ENCODE measurements at regions not wholly inside any gene's neighbourhood (a gene's known extent, or its start where the extent isn't known, plus 50 kb on each side); places are given as distances from the start of the nearest gene placed in this dataset.
"Not testable (repeated sequence)": the region's sequence is repeated elsewhere in the genome, so short reads cannot be mapped to it uniquely, and the experiment has no call there.

DNA sequence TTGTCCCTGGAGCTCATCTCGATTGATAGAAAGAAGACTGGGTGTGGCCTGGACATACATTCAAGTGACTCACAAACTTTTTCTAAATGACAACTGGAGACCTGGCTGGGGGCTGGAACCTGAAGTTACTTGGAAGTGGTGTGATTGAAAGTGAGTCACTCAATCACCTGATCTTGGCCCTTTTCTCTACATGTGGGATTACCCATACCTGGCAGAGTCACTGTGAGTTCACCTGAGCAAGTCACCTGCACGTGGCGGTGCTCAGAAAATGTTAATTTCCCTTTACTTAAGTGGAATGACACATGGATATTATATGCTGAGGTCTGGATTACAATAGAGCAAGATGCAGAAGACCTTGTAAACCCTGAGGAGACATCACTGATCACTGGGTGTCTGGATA lies 140.2 kb downstream of the CDY2A start:
- not testable (repeated sequence) for H3K36me3 ChIP-seq (ENCODE audit: low read depth); H3K27me3 ChIP-seq (ENCODE audit: insufficient read depth, poor library complexity, severe bottlenecking); H3K4me3 ChIP-seq (ENCODE audit: severe bottlenecking); DNase-seq (ENCODE audit: low spot score); H3K4me1 ChIP-seq (ENCODE audit: insufficient read depth, poor library complexity, severe bottlenecking); H3K9me3 ChIP-seq (ENCODE audit: severe bottlenecking); H3K27ac ChIP-seq (ENCODE audit: poor library complexity, severe bottlenecking)
- ATAC-seq (ENCODE audit: low read depth) = peak; percentile 64; the same call in 2 of the 3 replicates

DNA sequence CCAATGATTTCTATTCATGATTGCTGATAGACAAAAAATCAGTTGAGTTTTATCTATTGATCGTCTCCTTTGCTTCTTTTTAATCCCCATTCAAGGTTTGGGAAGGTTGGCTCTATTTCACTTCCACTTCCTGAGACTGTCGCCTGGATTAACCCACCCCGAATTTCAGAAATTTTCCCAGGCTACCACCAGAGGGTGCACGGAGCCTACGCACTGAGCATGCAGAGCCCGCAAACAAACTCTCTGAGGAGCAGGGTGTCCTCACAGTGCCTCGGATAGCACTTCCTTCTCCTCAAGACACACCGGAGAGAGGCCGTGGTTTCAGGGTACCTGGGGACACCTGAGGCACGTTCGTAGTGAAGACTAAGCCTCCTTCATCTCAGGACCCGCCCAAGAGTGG lies 150.5 kb downstream of the CDY2A start:
- H3K4me3 ChIP-seq (ENCODE audit: severe bottlenecking); DNase-seq (ENCODE audit: low spot score); H3K36me3 ChIP-seq (ENCODE audit: low read depth); H3K27ac ChIP-seq (ENCODE audit: poor library complexity, severe bottlenecking); H3K4me1 ChIP-seq (ENCODE audit: insufficient read depth, poor library complexity, severe bottlenecking); H3K27me3 ChIP-seq (ENCODE audit: insufficient read depth, poor library complexity, severe bottlenecking); H3K9me3 ChIP-seq (ENCODE audit: severe bottlenecking): not testable (repeated sequence)
- ATAC-seq (ENCODE audit: low read depth) = peak; percentile 95

DNA sequence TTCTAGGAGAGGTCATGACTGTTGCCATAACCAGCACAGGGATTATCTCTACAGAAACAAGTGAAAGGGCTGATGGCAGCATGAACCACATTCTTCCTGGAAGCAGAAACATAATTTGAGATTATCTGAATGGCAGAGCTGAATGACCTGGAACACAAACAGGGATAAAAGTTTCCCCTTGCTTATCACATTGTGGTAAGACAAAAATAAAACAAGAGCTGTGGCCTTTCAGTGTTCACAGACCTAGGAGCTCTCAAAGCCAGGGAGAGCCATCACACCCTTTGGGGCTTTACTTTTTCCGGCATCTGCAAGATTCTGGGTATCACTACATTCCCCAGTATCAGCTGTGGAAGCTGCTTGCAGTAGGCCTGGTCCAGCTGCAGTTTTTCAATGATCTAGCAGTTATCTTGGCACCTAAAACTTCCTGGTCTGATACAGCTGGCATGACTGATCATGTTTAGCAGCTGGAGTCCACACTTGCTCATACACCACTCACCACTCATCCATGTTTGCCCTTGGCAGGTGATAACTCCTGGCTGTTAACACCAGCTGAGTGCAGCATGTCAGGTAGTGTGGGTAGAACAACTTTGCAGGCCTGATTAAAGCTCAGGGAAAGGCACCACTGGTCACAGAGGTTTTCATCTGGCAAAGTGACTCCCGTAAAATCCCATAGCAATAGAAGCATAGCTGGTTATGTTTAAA lies 163.5 kb downstream of the CDY2A start:
- H3K36me3 ChIP-seq (ENCODE audit: low read depth); H3K4me3 ChIP-seq (ENCODE audit: severe bottlenecking); H3K27ac ChIP-seq (ENCODE audit: poor library complexity, severe bottlenecking); H3K27me3 ChIP-seq (ENCODE audit: insufficient read depth, poor library complexity, severe bottlenecking); DNase-seq (ENCODE audit: low spot score); H3K4me1 ChIP-seq (ENCODE audit: insufficient read depth, poor library complexity, severe bottlenecking); H3K9me3 ChIP-seq (ENCODE audit: severe bottlenecking): not testable (repeated sequence)
- ATAC-seq (ENCODE audit: low read depth) = peak; percentile 99

DNA sequence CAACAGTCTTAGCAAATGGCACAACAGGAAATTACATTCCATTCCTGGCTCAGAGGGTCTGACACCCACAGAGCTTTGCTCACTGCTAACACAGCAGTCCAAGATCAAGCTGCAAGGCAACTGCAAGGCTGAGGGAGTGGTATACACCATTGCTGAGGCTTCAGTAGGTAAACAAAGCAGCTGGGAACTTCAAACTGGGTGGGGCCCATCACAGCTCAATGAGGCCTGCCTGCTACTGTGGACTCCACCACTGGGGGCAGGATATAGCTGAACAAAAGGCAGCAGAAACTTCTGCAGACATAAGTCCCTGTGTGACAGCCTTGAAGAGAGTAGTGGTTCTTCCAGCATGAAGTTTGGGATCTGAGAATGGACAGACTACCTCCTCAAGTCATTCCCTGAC lies 212.0 kb downstream of the CDY2A start:
- not testable (repeated sequence) for H3K36me3 ChIP-seq (ENCODE audit: low read depth); H3K27ac ChIP-seq (ENCODE audit: poor library complexity, severe bottlenecking); H3K4me3 ChIP-seq (ENCODE audit: severe bottlenecking); H3K27me3 ChIP-seq (ENCODE audit: insufficient read depth, poor library complexity, severe bottlenecking); H3K4me1 ChIP-seq (ENCODE audit: insufficient read depth, poor library complexity, severe bottlenecking); ATAC-seq (ENCODE audit: low read depth); DNase-seq (ENCODE audit: low spot score); H3K9me3 ChIP-seq (ENCODE audit: severe bottlenecking)

DNA sequence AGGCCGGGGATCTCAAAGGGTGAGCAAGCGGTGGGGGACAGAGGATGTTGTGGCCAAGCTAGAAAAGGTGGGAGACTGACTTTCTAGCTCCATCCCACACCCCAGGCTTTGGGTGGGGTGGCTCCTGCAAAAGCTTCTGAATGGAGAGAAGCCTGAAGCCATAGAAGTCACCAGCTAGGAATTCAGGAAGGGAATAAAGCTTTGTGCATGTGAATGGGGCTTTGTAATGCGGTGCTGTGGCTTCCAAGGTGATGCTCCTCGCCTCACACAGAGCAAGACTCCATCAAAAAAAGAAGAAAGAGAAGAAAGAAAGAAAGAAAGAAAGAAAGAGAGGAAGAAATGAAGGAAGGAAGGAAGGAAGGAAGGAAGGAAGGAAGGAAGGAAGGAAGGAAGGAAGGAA lies 237.0 kb downstream of the CDY2A start:
- not testable (repeated sequence) for H3K9me3 ChIP-seq (ENCODE audit: severe bottlenecking); H3K27ac ChIP-seq (ENCODE audit: poor library complexity, severe bottlenecking); H3K4me1 ChIP-seq (ENCODE audit: insufficient read depth, poor library complexity, severe bottlenecking); H3K4me3 ChIP-seq (ENCODE audit: severe bottlenecking); H3K27me3 ChIP-seq (ENCODE audit: insufficient read depth, poor library complexity, severe bottlenecking); H3K36me3 ChIP-seq (ENCODE audit: low read depth); DNase-seq (ENCODE audit: low spot score)
- ATAC-seq (ENCODE audit: low read depth) = 0 out of 3 replicates have a peak, but pooled peaks have one; percentile 21

DNA sequence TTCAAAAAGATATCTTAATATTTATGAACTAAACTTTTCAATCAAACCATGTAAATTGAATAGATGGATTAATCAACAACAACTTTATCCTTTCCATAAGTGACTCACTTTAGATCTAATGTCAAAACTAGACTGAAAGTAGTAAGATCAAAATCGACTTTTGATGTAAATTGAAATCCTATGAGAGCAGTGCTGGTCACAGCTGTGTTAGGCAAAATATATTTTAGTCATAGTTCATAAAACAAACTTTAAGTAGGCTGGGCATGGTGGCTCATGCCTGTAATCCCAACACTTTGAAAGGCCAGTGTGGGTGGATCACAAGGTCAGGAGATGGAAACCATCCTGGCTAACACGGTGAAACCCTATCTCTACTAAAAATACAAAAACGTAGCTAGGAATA lies 245.5 kb downstream of the CDY2A start:
- DNase-seq (ENCODE audit: low spot score); ATAC-seq (ENCODE audit: low read depth); H3K27ac ChIP-seq (ENCODE audit: poor library complexity, severe bottlenecking); H3K4me1 ChIP-seq (ENCODE audit: insufficient read depth, poor library complexity, severe bottlenecking); H3K27me3 ChIP-seq (ENCODE audit: insufficient read depth, poor library complexity, severe bottlenecking); H3K4me3 ChIP-seq (ENCODE audit: severe bottlenecking); H3K9me3 ChIP-seq (ENCODE audit: severe bottlenecking); H3K36me3 ChIP-seq (ENCODE audit: low read depth): not testable (repeated sequence)

DNA sequence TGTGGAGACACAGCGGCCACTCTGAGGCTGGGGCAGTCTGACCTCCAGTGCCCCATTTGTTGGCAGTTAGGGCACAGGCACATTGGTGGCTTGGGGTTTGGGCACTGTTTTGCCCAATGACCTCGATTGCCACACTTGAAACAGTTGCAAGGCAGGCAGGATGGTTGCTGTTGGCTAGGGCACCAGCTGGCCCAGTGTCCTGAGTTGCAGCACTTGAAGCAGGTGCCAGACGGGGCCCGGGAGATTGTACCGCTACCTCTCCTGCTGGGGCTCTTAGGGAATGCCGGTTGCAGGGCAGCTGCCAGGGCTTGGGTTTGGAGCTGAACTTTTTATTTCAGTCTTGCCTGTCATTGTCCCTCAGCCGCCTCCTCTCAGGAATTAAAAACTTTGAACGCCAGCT lies 252.2 kb upstream of the HSFY1 start:
- not testable (repeated sequence) for H3K36me3 ChIP-seq (ENCODE audit: low read depth); H3K27ac ChIP-seq (ENCODE audit: poor library complexity, severe bottlenecking); H3K9me3 ChIP-seq (ENCODE audit: severe bottlenecking); DNase-seq (ENCODE audit: low spot score); H3K4me3 ChIP-seq (ENCODE audit: severe bottlenecking); H3K27me3 ChIP-seq (ENCODE audit: insufficient read depth, poor library complexity, severe bottlenecking); ATAC-seq (ENCODE audit: low read depth); H3K4me1 ChIP-seq (ENCODE audit: insufficient read depth, poor library complexity, severe bottlenecking)

DNA sequence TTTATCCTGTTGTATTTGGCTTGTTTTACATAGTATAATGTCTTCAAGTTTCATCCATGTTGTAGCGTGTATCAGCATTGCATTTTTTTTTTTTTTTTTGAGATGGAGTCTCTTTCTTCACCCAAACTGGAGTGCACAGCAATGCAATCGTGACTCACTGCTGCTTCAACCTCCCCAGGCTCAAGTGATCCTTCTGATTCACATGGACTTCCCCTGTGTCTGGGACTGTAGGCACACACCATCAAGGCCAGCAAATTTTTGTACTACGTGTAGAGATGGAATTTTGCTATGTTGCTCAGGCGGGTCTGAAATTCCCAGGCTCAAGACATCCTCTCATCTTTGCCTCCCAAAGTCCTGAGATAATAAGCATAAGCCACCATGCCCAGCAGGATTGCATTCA lies 248.1 kb upstream of the HSFY1 start:
- not testable (repeated sequence) for H3K36me3 ChIP-seq (ENCODE audit: low read depth); H3K4me1 ChIP-seq (ENCODE audit: insufficient read depth, poor library complexity, severe bottlenecking); H3K27me3 ChIP-seq (ENCODE audit: insufficient read depth, poor library complexity, severe bottlenecking); DNase-seq (ENCODE audit: low spot score); H3K4me3 ChIP-seq (ENCODE audit: severe bottlenecking); H3K9me3 ChIP-seq (ENCODE audit: severe bottlenecking); H3K27ac ChIP-seq (ENCODE audit: poor library complexity, severe bottlenecking)
- peak; percentile 60; the same call in 1 of the 3 replicates for ATAC-seq (ENCODE audit: low read depth)

DNA sequence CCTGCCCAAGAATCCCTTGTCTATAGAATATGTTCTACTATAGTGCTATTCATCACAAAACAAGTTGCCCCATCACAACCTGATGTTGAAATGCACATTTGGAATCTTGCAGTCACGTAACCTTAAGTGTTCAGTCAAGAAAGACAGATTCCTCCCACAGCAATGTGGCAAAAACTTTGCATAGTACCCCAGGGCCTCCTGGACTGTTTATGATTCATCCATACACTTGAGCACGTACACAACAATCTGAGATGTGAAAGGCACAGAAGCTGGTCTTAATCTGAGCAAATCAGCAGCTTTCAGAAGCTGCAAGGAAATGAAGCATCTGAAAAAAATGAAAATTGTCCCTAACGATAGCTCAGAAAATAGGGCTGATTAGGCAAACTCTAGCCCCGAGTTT lies 240.2 kb upstream of the HSFY1 start:
- ATAC-seq (ENCODE audit: low read depth) = peak; percentile 49; the same call in 2 of the 3 replicates
- H3K36me3 ChIP-seq (ENCODE audit: low read depth); H3K9me3 ChIP-seq (ENCODE audit: severe bottlenecking); H3K27ac ChIP-seq (ENCODE audit: poor library complexity, severe bottlenecking); H3K4me3 ChIP-seq (ENCODE audit: severe bottlenecking); H3K27me3 ChIP-seq (ENCODE audit: insufficient read depth, poor library complexity, severe bottlenecking); H3K4me1 ChIP-seq (ENCODE audit: insufficient read depth, poor library complexity, severe bottlenecking); DNase-seq (ENCODE audit: low spot score): not testable (repeated sequence)

DNA sequence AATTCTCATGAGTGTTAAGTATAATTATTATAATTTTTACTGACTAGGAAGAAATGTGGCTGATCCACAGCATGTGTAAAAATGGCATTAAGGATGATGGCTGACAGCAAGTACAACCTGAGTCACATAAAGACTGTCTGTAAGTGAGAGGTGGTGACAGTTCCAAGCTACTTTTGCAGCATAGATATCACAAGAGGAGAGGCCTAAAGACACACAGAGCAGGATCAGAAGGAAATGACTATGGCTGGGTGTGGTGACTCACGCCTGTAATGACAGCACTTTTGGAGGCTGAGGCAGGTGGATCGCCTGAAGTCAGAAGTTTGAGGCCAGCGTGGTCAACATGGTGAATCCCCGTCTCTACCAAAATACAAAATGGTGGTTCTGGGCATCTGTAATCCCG lies 234.7 kb upstream of the HSFY1 start:
- not testable (repeated sequence) for H3K9me3 ChIP-seq (ENCODE audit: severe bottlenecking); H3K27ac ChIP-seq (ENCODE audit: poor library complexity, severe bottlenecking); DNase-seq (ENCODE audit: low spot score); H3K36me3 ChIP-seq (ENCODE audit: low read depth); H3K27me3 ChIP-seq (ENCODE audit: insufficient read depth, poor library complexity, severe bottlenecking); ATAC-seq (ENCODE audit: low read depth); H3K4me1 ChIP-seq (ENCODE audit: insufficient read depth, poor library complexity, severe bottlenecking); H3K4me3 ChIP-seq (ENCODE audit: severe bottlenecking)

DNA sequence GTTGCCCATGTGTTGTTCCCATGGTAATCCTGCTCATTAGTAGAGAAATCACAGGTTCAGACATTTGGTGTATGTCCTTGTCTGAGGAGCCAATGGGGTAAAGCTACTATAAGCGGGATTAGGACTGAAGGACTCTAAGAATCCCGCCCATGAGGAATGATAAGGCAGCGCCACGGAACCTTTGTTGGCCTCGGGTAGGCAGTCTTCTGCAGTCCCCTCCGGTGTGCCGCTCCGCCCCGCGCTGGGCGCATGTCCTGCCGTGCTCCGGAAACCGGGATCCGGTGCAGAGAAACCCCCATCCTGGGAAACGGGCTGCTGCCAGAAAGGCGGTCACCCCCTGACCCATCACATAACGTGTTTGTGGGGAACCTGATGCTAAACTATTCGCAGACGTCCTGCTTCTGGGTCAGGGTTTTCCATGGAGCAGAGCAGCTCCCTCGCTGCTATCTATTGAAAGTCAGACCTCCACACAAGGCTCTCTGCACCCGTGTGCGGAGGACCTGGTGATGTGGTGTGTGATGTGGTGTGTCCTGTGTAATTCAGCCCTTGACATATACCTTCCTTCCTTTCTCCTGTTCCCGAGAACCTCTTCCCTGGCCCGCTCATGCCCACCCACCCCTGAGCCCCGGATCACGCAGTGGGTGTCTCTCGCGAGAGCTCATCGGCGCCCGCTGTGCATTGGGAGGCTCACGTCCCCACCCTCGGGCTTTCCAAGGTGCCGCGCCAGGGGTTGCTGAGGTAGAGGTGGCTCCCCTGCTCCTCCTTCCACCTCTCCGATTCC lies 220.8 kb upstream of the HSFY1 start:
- not testable (repeated sequence) for H3K27ac ChIP-seq (ENCODE audit: poor library complexity, severe bottlenecking); H3K27me3 ChIP-seq (ENCODE audit: insufficient read depth, poor library complexity, severe bottlenecking); H3K4me1 ChIP-seq (ENCODE audit: insufficient read depth, poor library complexity, severe bottlenecking); H3K36me3 ChIP-seq (ENCODE audit: low read depth); H3K4me3 ChIP-seq (ENCODE audit: severe bottlenecking); H3K9me3 ChIP-seq (ENCODE audit: severe bottlenecking); DNase-seq (ENCODE audit: low spot score)
- ATAC-seq (ENCODE audit: low read depth) = peak; percentile 30
